ENCODE measurements at regions not wholly inside any gene's neighbourhood (a gene's known extent, or its start where the extent isn't known, plus 50 kb on each side); places are given as distances from the start of the nearest gene placed in this dataset.

GRCh38 chr20:63128956-63129355, 87.0 kb downstream of the YTHDF1 start:
- DNase-seq (ENCODE audit: low spot score): no peak
- ATAC-seq: no peak

- DNase-seq (ENCODE audit: low spot score) (no peak), ATAC-seq (no peak)
Observed at GRCh38 chr20:63128367-63128766, 87.6 kb downstream of the YTHDF1 start.

DNA sequence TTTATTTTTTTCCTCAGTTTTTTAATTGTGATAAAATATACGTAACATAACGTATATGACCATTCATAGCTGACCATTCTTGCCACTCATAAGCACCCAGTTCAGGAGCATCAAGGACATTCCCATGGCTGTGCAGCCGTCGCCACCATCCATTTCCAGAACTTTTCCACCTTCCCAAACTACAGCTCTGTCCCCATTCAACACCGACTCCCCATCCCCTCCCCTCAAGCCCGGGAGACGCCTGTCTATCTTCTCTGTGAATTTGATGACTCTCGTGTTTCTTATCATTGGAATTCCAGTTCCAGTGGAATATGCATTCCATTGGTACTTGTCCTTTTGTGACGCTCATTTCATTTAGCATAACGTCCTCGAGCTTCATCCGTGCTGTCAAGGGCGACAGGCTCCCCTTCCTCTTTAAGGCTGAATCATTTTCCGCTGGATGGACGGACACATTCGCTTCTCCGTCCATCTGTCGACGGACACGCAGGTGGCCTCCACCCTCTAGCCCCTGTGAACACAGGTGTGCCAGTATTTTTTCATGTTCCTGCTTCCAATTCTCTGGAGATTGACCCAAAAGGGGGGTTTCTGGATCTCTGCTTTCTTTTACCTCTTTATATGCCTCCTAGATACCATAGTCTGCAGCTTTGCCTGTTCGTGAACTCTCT, 88.1 kb downstream of the YTHDF1 start:
- ATAC-seq (no peak), DNase-seq (ENCODE audit: low spot score) (no peak)

- DNase-seq (ENCODE audit: low spot score) (no peak), ATAC-seq (no peak)
Observed at GRCh38 chr20:63126876-63127699, 88.8 kb downstream of the YTHDF1 start.

DNA sequence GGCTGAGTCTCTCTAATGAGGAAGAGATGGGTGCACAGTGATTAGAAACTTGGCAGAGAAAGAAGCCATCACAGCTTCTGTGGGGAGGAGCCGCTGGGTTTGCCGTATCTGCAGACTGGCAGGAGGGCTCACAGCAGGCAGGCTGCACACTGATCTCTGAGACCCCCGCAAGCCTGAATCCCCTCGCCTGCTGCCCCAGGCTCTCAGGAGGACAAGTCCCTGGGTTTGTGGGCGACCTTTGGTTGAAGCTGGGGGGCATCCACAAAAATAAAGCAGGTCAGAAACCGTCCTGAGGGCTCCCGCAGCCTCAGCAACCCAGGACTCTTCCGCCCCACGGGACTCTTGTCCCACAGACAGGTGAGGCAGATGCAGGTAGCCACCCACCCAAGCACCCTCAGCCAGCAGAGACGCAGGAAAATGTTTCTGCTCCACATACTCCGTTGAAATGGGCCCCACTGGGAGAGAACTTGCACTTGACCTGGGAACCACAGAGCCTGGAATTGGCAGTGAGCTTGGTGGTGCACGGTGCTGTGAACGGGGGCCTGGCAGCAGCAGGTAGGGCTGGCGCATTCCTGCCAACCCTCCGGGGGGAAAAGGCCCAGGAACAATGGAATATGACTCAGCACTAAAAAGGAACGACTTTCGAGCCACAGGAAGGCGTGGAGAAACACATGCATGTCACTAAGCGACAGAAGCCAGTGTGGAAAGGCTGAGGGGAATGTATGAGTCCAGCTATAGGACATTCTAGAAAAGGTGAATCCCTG, 89.9 kb downstream of the YTHDF1 start:
- no peak for DNase-seq (ENCODE audit: low spot score)
- no peak for ATAC-seq

GRCh38 chr20:63125581-63125837, 90.4 kb downstream of the YTHDF1 start:
- no peak for DNase-seq (ENCODE audit: low spot score)
- no peak for ATAC-seq

DNA sequence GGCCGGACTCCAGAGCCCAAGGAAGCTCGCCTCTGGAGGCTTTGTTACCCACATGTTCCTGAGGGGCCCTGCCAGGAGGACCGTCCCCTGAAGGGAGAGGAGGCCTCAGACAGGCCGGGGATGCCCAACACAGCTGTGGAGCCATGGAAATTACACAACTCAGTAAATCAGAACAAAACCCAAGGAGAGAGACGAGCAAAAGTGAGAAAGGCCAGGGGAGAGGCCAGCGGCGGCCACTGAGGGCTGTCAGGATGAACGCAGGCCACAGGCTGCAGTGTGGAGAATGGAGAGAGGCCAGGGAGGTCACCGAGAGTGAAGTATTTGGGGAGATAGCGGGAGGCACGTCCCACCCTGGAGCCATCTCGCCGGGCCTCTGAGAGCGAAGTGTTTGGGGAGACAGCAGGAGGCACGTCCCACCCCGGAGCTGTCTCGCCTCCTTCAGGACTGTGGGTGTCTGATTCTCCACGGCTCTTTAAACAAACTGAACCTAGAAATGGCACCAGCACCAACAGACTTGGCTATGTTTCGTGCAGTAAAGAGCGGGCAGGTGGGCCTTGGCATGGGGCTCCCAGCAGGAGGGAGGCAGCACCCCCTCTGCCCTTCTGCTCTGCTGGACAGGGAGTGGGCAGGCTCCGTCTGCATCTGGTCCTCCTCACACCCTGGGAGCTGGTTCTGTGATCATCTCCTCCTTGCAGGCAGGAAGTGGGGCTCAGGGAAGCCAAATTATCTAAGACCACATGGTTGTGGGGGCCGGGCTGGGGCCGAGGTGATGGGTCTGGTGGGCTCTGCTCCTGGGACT, 91.0 kb downstream of the YTHDF1 start:
- ATAC-seq: no peak

DNA sequence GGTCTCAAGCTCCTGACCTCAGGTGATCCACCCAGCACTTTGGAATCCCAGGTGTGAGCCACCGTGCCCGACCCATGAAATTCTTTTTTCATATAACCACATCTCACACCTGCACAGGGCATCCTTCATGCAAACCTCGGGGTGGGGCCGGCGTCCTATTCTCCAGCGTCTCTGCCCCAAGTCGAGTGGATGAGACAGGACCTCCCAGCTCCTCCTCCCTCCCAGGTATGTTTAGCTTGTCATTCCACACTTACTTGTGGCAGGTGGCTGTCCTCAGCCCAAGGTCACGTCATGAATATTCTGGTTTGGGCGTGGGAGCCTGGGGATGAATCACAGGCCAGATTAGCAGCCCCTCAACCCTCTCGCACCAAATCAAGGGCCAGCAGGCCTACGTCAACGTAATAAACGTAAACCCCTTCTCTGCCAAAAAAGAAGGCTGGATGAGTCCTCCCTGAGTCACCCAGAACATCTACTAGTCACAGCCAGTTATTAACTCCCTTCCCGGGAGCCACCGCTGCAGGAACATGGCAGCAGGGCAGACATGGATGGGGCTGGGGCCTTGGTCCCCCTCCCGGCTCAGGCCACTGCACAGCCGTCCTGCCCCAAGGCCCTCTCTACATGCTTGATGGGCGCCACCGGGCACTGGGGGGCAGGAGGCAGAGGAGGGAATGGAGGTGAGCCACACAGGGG, 91.7 kb downstream of the YTHDF1 start:
- no peak for DNase-seq (ENCODE audit: low spot score)
- no peak for ATAC-seq

More for the DNA sequence above, 91.0 kb downstream of the YTHDF1 start:
- DNase-seq (ENCODE audit: low spot score): no peak

DNA sequence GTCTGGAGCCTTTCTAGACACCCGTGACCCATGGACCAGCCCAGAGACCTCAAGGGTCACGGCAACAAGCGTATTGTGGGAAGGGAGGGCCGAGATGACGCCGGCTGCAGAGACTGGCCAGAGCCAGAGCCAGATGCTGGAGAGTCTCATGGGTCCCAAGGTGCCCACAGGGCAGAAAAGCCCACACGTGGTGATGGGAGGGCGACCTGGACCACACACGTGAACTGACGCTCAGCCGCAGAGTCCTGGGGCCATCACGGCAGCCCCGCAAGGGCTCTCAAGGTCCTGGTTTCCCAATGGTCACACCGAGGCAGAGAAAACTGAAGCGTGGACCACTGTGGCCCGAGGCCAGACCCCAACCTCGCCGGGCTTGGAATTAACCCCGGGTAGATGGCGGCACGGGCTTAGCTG, 92.6 kb downstream of the YTHDF1 start:
- ATAC-seq (no peak), DNase-seq (ENCODE audit: low spot score) (no peak)

DNA sequence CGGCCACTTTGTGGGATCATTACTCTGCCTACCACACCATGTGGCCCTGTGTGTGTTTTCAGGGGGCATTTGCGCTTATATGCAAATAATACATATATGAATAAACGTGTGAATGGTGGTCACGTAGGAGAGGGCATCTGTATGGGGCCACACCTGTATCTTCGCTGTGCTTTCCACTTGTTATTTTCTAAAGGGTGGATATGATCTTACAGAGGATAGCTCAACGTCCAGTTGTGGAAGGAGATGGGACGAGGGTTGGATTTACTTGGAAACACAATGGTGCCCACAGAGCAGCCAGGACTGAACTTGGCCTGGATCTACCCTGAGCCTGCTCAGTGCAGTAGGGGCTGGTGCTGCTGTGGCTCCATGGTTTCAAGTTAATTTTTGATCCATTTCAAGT, 93.3 kb downstream of the YTHDF1 start:
- ATAC-seq (no peak), DNase-seq (ENCODE audit: low spot score) (no peak)

DNA sequence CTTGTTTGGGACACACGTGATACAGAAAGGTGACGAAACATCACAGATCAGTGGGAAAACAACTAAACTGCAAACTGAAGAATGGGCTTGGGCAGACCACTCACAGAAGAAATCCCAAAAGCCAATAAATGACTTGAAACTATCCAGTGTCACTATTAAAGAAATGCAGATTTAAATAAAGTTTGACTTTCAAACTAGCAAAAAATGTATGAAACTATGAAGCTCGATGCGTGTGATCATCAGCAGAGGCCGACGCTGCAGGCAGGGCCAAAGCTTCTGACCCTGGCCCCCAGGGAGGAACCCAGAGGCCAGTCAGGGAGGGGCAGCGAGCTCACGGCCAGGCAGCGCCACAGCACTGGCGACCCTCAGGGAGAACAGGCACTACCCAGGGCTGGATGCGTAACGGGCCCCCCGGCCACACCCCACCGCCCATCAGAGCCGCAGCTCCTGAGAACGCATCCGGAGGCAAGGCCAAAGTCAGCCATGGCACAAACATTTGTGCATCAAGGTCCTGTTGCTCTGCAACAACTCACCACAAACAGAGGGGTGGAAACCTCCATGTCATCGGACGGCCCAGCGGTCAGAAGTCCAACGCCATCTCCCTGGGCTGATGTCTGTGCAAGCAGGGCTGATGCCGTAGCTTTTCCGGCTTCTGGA, 94.1 kb downstream of the YTHDF1 start:
- DNase-seq (ENCODE audit: low spot score) (no peak), ATAC-seq (no peak)

DNA sequence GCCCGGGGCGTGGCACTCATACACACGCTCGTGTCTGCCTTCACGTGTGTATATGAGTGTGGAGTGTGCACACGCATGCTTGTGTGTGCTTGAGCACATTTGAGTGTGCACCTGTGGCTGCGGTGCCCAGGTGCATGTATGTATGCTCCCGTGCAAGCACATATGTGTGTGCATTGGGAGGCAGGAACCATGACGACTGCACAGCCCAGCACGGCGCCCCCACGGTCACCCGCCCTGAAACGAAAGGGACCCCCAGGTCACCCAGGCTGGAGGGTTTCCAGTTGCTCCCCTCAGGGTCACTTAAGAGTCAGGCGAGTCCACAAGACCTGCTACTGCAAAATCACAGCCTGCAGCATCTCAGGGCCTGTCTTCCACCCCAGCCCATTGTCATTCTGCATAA, 94.7 kb downstream of the YTHDF1 start:
- ATAC-seq (no peak), DNase-seq (ENCODE audit: low spot score) (no peak)

GRCh38 chr20:63120808-63121090, 95.2 kb downstream of the YTHDF1 start:
- no peak for ATAC-seq
- DNase-seq (ENCODE audit: low spot score): no peak

DNA sequence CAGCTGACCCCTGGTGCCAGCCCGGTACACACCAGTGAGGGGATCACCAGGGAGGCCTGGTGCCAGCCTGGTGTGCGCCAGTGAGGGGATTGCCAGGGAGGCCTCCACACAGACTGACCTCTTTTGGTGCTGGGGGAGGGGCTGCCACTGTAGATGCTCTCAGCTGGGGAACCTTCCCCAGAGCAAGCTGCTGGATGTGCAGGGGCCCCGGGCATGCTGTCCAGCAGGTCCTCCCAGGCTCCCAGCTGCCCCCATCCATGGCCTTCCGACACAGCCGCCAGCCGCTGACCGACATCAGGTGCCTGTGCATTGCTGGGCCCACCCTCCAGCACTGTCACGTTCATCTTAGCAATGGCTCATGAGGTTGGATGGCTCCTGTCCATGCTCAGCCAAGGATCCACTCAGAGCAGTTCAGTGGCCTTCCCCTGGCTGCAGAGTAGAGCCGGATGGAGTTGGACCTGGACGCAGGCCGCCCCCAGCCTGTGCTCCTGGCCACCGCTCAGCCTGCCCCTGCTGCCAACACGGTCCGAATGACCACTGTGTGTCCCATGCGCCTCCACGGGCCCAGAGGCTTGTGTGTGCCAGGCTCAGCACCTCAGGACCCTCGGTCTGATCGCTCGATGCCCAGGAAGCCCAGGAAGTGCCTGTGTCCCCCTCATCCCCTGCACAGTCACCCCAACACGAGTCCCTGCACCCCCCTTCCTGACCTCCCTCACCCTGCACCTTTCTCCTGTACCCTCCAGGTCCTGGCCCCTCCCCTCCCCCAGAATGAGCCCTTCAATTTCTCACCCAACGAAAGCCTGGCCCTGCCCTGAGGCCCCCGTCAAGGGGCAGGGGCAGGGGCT, 95.7 kb downstream of the YTHDF1 start:
- DNase-seq (ENCODE audit: low spot score): no peak
- ATAC-seq: no peak

DNA sequence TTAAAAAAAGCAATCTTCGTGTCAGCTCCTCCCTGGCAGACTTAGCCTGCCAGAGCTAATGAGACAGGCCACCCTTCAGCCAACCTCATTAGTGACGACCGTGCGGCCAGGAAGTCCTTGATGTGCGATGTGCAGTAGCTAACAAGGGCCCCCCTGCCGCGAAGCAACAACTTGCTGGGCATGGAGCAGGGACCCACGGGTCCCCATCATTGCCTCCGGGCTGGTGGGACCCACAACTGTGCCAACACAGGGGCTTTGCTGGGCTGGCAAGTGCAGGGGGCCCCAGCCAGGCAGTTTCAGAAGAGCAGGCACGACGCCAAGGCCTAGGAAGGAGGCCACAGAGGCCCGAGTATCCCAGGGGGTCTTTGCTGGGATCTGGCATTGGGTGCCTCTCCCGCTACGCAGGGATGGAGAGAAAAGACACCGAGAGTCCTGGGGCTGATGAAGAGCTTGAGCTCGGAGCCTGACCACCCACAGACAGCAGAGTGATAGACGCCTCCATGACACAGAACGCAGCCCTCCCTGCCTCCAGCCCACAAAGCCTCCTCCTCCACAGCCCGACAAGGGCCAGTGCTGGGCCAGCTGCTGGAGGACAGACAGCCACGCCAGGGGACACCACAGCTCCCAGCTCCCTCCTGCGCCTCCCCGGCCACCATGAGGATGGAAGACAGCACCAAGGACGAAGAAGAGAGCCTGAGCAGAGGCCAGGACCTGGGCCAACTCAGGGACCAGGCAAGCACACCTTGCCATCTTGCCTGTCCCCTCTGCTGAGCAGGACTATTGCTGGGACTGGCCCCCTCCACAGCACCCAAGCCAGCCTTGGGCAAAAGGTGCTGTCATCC, 96.6 kb downstream of the YTHDF1 start:
- DNase-seq (ENCODE audit: low spot score) (no peak), ATAC-seq (no peak)

DNA sequence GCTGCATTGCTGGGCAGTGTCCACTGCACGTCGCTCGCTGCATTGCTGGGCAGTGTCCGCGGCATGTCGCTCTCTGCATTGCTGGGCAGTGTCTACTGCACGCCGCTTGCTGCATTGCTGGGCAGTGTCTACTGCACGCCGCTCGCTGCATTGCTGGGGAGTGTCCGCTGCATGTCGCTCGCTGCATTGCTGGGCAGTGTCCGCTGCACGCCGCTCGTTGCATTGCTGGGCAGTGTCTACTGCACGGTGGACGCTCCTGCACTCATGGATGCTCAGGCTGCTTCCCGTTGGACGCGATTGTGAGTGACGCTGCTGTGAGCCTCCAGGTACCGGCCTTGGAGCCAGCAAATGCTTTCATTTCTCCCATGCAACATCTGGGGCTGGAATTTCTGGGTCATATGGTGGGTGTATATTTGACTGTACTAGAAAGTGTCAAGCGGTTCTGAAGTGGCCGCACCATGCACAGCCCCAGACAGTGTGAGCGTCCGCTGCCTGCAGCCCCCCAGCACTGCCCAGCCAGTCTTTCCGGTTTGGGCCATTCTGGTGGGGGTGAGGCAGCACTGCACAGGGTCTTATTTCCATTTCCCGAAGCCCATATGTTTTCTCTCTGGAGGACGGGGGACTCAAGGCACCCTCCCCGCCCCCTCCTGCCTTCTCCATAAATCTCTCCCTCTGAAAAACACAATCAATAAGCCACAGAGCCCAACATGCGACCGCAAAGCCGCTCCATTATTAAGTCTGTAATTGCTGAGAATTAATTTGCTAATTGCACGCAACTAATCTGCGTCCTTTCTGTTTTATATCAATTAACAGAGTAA, 97.4 kb downstream of the YTHDF1 start:
- ATAC-seq (no peak), DNase-seq (ENCODE audit: low spot score) (no peak)

DNA sequence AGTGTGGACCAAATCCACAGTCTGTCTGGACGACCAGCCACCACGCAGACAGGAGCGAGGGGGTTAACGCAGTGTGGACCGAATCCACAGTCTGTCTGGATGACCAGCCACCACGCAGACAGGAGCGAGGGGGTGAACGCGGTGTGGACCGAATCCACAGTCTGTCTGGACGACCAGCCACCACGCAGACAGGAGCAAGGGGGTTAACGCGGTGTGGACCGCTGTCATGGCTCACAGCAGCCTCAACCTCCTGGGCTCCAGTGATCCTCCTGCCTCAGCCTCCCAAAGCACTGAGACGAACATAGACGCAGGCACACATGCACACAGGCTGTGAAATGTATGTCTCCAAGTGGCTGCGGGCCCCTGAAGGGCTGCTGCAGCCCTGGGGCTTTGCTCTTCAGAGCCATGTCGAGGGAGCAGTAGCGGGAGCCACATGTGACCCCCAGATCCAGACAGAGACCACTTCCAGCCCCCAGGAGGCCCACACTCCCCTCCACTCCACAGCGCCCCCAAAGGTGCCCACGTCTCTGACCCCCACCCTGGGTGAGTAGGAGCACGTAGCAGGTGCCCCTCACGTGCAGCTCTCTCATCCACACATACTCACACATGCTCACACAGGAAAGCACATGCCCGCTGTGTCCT, 98.1 kb downstream of the YTHDF1 start:
- DNase-seq (ENCODE audit: low spot score) (no peak), ATAC-seq (no peak)

Data from left lobe of liver (tissue), 2 donors.